ENCODE measurements at regions not wholly inside any gene's neighbourhood (a gene's known extent, or its start where the extent isn't known, plus 50 kb on each side); places are given as distances from the start of the nearest gene placed in this dataset.

DNA sequence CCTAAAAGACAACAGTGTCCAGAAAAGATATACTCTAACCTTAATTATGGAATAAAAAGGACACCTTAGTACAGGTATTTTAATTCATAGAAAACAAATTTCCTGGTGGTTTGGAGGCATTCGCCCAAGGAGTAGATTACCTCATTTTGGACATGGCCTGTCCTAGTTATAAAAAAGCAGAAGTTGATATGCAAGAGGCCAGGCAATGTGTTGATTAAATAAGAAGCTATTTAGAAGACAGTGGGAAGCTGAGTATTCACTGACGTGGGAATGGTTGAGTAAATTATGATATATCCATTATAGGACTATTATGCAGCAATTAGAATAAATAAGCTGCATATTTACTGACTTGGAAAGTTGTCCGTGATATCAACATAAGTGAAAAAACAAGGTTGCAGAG, 314.9 kb downstream of the ALDH8A1 start:
- TF ChIP-seq, protein P1, sequence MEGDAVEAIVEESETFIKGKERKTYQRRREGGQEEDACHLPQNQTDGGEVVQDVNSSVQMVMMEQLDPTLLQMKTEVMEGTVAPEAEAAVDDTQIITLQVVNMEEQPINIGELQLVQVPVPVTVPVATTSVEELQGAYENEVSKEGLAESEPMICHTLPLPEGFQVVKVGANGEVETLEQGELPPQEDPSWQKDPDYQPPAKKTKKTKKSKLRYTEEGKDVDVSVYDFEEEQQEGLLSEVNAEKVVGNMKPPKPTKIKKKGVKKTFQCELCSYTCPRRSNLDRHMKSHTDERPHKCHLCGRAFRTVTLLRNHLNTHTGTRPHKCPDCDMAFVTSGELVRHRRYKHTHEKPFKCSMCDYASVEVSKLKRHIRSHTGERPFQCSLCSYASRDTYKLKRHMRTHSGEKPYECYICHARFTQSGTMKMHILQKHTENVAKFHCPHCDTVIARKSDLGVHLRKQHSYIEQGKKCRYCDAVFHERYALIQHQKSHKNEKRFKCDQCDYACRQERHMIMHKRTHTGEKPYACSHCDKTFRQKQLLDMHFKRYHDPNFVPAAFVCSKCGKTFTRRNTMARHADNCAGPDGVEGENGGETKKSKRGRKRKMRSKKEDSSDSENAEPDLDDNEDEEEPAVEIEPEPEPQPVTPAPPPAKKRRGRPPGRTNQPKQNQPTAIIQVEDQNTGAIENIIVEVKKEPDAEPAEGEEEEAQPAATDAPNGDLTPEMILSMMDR (IDR thresholded peaks at IDR 0.05; ENCODE audit: low read depth, low read length, poor library complexity, severe bottlenecking) = no peak
- TF ChIP-seq EZH2phosphoT487 (IDR thresholded peaks at IDR 0.05; ENCODE audit: borderline replicate concordance, low read length) = no peak

All from DOHH2 (cell line).